ENCODE measurements at regions not wholly inside any gene's neighbourhood (a gene's known extent, or its start where the extent isn't known, plus 50 kb on each side); places are given as distances from the start of the nearest gene placed in this dataset.

DNA sequence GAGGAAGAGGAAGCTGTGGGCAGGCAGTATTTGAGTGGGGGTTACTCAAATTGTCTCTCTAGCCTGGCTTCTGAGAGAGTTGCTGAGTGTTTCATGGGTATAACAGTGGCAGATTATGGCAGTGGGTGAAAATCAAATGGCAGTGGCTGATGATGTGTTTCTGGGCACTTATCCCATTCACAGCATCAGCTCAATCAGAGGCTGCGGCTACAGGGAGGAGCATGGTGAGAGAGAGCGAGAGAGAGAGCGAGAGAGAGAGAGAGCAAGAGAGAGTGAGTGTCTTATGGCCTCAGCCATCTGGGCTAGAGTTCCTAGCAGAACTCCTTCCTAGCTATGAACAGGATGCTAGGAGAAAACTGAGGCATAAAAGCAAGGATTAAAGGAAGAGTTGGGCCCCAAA lies 178.9 kb downstream of the OLFM4 start:
- TF ChIP-seq, protein P1, sequence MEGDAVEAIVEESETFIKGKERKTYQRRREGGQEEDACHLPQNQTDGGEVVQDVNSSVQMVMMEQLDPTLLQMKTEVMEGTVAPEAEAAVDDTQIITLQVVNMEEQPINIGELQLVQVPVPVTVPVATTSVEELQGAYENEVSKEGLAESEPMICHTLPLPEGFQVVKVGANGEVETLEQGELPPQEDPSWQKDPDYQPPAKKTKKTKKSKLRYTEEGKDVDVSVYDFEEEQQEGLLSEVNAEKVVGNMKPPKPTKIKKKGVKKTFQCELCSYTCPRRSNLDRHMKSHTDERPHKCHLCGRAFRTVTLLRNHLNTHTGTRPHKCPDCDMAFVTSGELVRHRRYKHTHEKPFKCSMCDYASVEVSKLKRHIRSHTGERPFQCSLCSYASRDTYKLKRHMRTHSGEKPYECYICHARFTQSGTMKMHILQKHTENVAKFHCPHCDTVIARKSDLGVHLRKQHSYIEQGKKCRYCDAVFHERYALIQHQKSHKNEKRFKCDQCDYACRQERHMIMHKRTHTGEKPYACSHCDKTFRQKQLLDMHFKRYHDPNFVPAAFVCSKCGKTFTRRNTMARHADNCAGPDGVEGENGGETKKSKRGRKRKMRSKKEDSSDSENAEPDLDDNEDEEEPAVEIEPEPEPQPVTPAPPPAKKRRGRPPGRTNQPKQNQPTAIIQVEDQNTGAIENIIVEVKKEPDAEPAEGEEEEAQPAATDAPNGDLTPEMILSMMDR (IDR thresholded peaks at IDR 0.05; ENCODE audit: extremely low read depth, low read depth, low read length): no peak

DNA sequence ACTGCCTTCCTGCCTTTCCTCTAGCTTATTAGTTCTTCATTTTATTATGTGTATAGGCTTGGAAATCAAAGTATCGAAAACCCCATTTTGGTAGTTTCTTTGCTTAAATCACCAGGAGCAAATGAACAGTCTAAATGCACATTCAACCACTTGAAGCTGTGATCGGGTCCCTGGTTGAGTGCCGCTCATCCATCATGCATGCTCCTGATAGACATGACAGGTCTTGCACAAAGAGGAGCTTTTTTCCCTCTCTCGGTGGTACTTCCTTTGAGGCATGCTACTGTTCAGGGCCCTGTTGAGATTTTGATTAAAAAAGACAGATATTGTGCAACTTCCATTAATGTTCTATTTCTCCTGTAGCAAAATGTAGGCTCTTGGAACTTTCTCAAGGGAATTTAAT lies 185.8 kb downstream of the OLFM4 start:
- Histone ChIP-seq H3K79me2 (ENCODE audit: insufficient read depth, low read length) (no peaks in the 10 kb centered on the region), H4K20me1 (ENCODE audit: insufficient read depth, low read length) (no peaks in the 10 kb centered on the region), H3K4me3 (ENCODE audit: insufficient read depth, low read length) (no peak overlapping the region), H3K36me3 (ENCODE audit: insufficient read depth, low read length) (no peaks in the 10 kb centered on the region), H3K9me3 (ENCODE audit: low read depth, low read length) (peaks cover 6% of the 10 kb centered on the region), H2AFZ (ENCODE audit: low read length) (no peak overlapping the region), H3K4me1 (ENCODE audit: insufficient read depth, low read length) (no peaks in the 10 kb centered on the region), H3K27ac (ENCODE audit: low read depth, low read length) (no peak overlapping the region), H3K27me3 (ENCODE audit: insufficient read depth, low read length) (no peaks in the 10 kb centered on the region), H3K4me2 (ENCODE audit: insufficient read depth, low read length) (no peak overlapping the region)
- TF ChIP-seq, protein P1 (IDR thresholded peaks at IDR 0.05; ENCODE audit: extremely low read depth, low read depth, low read length): no peak
- no peak for DNase-seq (ENCODE audit: insufficient read length, low spot score, missing footprints)

More for the DNA sequence above, 178.9 kb downstream of the OLFM4 start:
- no peak overlapping the region for H2AFZ ChIP-seq (ENCODE audit: low read length)
- no peak overlapping the region for H3K4me2 ChIP-seq (ENCODE audit: insufficient read depth, low read length)
- peaks cover 2% of the 10 kb centered on the region for H3K9me3 ChIP-seq (ENCODE audit: low read depth, low read length)
- H3K4me1 ChIP-seq (ENCODE audit: insufficient read depth, low read length): no peaks in the 10 kb centered on the region
- no peak overlapping the region for H3K27ac ChIP-seq (ENCODE audit: low read depth, low read length)
- no peaks in the 10 kb centered on the region for H3K79me2 ChIP-seq (ENCODE audit: insufficient read depth, low read length)
- H3K36me3 ChIP-seq (ENCODE audit: insufficient read depth, low read length): no peaks in the 10 kb centered on the region
- no peak for DNase-seq (ENCODE audit: insufficient read length, low spot score, missing footprints)
- no peaks in the 10 kb centered on the region for H3K27me3 ChIP-seq (ENCODE audit: insufficient read depth, low read length)
- no peak overlapping the region for H3K4me3 ChIP-seq (ENCODE audit: insufficient read depth, low read length)
- H4K20me1 ChIP-seq (ENCODE audit: insufficient read depth, low read length): no peaks in the 10 kb centered on the region

DNA sequence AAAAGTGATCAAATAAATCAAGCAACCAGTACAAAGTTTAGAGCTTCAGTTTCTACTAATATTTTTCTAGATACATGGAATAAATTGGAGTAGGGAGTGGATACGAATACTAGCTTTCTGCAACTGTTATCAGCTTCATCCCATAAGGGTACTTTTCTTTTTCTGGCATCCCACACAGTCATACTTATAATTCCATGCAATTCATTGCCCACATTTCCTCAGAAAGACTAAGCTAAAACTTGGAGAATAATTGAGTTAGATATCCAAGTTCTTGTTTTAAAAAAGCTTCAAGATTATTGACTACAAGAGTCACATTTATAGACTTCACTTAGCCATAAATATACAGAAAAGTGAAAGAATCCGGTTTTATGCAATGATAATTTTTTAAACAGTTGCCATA lies 186.9 kb downstream of the OLFM4 start:
- no peak overlapping the region for H3K4me2 ChIP-seq (ENCODE audit: insufficient read depth, low read length)
- DNase-seq (ENCODE audit: insufficient read length, low spot score, missing footprints): no peak
- H4K20me1 ChIP-seq (ENCODE audit: insufficient read depth, low read length): no peaks in the 10 kb centered on the region
- H3K36me3 ChIP-seq (ENCODE audit: insufficient read depth, low read length): no peaks in the 10 kb centered on the region
- H3K4me3 ChIP-seq (ENCODE audit: insufficient read depth, low read length): no peak overlapping the region
- no peak overlapping the region for H2AFZ ChIP-seq (ENCODE audit: low read length)
- H3K4me1 ChIP-seq (ENCODE audit: insufficient read depth, low read length): no peaks in the 10 kb centered on the region
- no peaks in the 10 kb centered on the region for H3K27me3 ChIP-seq (ENCODE audit: insufficient read depth, low read length)
- no peaks in the 10 kb centered on the region for H3K79me2 ChIP-seq (ENCODE audit: insufficient read depth, low read length)
- H3K27ac ChIP-seq (ENCODE audit: low read depth, low read length): no peak overlapping the region
- peaks cover 6% of the 10 kb centered on the region for H3K9me3 ChIP-seq (ENCODE audit: low read depth, low read length)
- TF ChIP-seq, protein P1 (IDR thresholded peaks at IDR 0.05; ENCODE audit: extremely low read depth, low read depth, low read length): no peak

DNA sequence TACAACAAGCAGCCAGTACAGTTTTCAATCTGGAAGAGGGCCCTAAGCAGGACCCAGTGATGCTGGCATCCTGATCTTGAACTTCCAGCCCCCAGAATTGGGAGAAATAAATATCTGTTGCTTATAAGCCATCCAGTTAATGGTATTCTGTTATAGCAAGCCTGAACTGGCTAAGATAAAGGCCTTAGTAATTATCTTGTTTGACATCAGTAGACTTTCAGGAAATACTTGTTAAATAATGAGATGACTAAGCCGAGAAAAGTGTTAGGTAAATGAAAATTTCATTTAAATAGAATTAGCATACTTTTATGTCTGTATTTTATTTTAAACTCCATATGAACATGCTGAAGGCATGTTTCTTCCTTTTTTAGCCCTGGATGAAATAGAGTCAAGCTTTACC lies 188.2 kb downstream of the OLFM4 start:
- Histone ChIP-seq H3K27ac (ENCODE audit: low read depth, low read length) (no peak overlapping the region), H3K9me3 (ENCODE audit: low read depth, low read length) (peaks cover 5% of the 10 kb centered on the region), H3K27me3 (ENCODE audit: insufficient read depth, low read length) (no peaks in the 10 kb centered on the region), H3K4me2 (ENCODE audit: insufficient read depth, low read length) (no peak overlapping the region), H3K36me3 (ENCODE audit: insufficient read depth, low read length) (no peaks in the 10 kb centered on the region), H3K4me1 (ENCODE audit: insufficient read depth, low read length) (no peaks in the 10 kb centered on the region), H3K4me3 (ENCODE audit: insufficient read depth, low read length) (no peak overlapping the region), H3K79me2 (ENCODE audit: insufficient read depth, low read length) (no peaks in the 10 kb centered on the region), H4K20me1 (ENCODE audit: insufficient read depth, low read length) (no peaks in the 10 kb centered on the region), H2AFZ (ENCODE audit: low read length) (no peak overlapping the region)
- DNase-seq (ENCODE audit: insufficient read length, low spot score, missing footprints): no peak
- TF ChIP-seq, protein P1 (IDR thresholded peaks at IDR 0.05; ENCODE audit: extremely low read depth, low read depth, low read length): no peak
